PC-9 (cell line): ENCODE measurements at regions not wholly inside any gene's neighbourhood (a gene's known extent, or its start where the extent isn't known, plus 50 kb on each side); places are given as distances from the start of the nearest gene placed in this dataset.

ENCODE experiments used
- BruUV-seq: library from RNA; stranded (reverse); fragments of 400-500 nt; replicated peaks from 2 replicates; lab custom pipeline; 2021; lab: Mats Ljungman, UMichigan
- CTCF ChIA-PET: fragments of 300-600 bp; sonication (Branson Sonifier 250); formaldehyde crosslinking; loops from one replicate; lab custom pipeline; 2022; ENCODE audit warnings: antibody characterized with exemption; lab: Charles Lee
- POLR2A ChIA-PET: fragments of 300-600 bp; sonication (Branson Sonifier 250); formaldehyde crosslinking; loops from one replicate; lab custom pipeline; 2022; ENCODE audit warnings: antibody characterized with exemption; ENCODE audit not compliant: unreplicated experiment; lab: Charles Lee
- DNase-seq, 2 experiments: peaks; one replicate each; pipeline versions ENCODE4 v3.0.0 to v3.0.0-alpha.2; 2015 to 2022; ENCODE audit warnings: mixed read lengths in 1 of 2
- H2AFZ ChIP-seq: fragments of 200-600 bp; sonication (generic); 2 replicates; pipeline ENCODE4 v1.8.1; 2017; ENCODE audit warnings: antibody characterized with exemption
- H3F3A ChIP-seq: fragments of 200-600 bp; sonication (generic); 2 replicates; pipeline ENCODE4 v1.8.1; 2017; ENCODE audit warnings: antibody characterized with exemption, mild to moderate bottlenecking, low read depth; ENCODE audit not compliant: insufficient read depth
- H3K27ac ChIP-seq: fragments of 200-600 bp; sonication (generic); 2 replicates; pipeline ENCODE4 v1.6.1; 2016; ENCODE audit warnings: mixed run types
- H3K27me3 ChIP-seq: fragments of 200-600 bp; sonication (generic); 2 replicates; pipeline ENCODE4 v1.6.1; 2016; ENCODE audit warnings: low read depth, mixed run types; ENCODE audit not compliant: insufficient read depth
- H3K36me3 ChIP-seq: fragments of 200-600 bp; sonication (generic); 2 replicates; pipeline ENCODE4 v1.6.1; 2016; ENCODE audit warnings: low read depth, mixed run types
- H3K4me1 ChIP-seq: fragments of 200-600 bp; sonication (generic); replicated peaks from 2 replicates; pipeline ENCODE4 v1.6.1; 2016; ENCODE audit warnings: mixed run types; ENCODE audit not compliant: insufficient read depth
- H3K4me2 ChIP-seq: fragments of 200-600 bp; sonication (generic); 2 replicates; pipeline ENCODE4 v1.6.1; 2017; ENCODE audit warnings: mixed run types
- H3K4me3 ChIP-seq: fragments of 200-600 bp; sonication (generic); 2 replicates; pipeline ENCODE4 v1.6.1; 2016; ENCODE audit warnings: mixed run types
- H3K79me2 ChIP-seq: fragments of 200-600 bp; sonication (generic); 2 replicates; pipeline ENCODE4 v1.6.1; 2017; ENCODE audit warnings: low read depth, mixed run types
- H3K9me2 ChIP-seq: fragments of 200-600 bp; sonication (generic); 2 replicates; pipeline ENCODE4 v1.8.1; 2017; ENCODE audit warnings: mild to moderate bottlenecking; ENCODE audit not compliant: insufficient read depth
- H3K9me3 ChIP-seq: fragments of 200-600 bp; sonication (generic); 2 replicates; pipeline ENCODE4 v1.8.1; 2016; ENCODE audit warnings: low read depth; ENCODE audit not compliant: insufficient read depth
- H4K20me1 ChIP-seq: fragments of 200-600 bp; sonication (generic); 2 replicates; pipeline ENCODE4 v1.8.1; 2017; ENCODE audit not compliant: insufficient read depth
- EZH2 ChIP-seq: fragments of 200-600 bp; sonication (generic); IDR thresholded peaks from 2 replicates; pipeline ENCODE4 v1.8.0; 2017; ENCODE audit warnings: antibody characterized with exemption, low read depth
- intact Hi-C: fragments of 100-400 bp; cut with micrococcal nuclease; formaldehyde crosslinking; loops from one replicate; pipeline ENCODE4 v1.10.0; 2022; ENCODE audit not compliant: unreplicated experiment
- TF ChIP-seq, protein P1 (sequence below): fragments of 200-600 bp; sonication (generic); conservative IDR thresholded peaks from 2 replicates; pipeline ENCODE4 v1.6.1; 2017; ENCODE audit warnings: mixed run types, antibody characterized with exemption, mild to moderate bottlenecking, moderate library complexity

- CTCF ChIA-PET: no interaction called here
- Histone ChIP-seq H3K9me2 (no peaks in the 10 kb centered on the region), H3K4me1 (no peaks in the 10 kb centered on the region), H3K4me2 (no peak overlapping the region), H3K4me3 (no peak overlapping the region), H3K36me3 (no peaks in the 10 kb centered on the region), H4K20me1 (no peaks in the 10 kb centered on the region), H3K79me2 (no peaks in the 10 kb centered on the region), H3K9me3 (no peaks in the 10 kb centered on the region), H3F3A (no peaks in the 10 kb centered on the region), H3K27ac (no peak overlapping the region), H2AFZ (no peak overlapping the region), H3K27me3 (no peaks in the 10 kb centered on the region)
- BruUV-seq: no TSS peak
- no peak for TF ChIP-seq EZH2
- TF ChIP-seq, protein P1, sequence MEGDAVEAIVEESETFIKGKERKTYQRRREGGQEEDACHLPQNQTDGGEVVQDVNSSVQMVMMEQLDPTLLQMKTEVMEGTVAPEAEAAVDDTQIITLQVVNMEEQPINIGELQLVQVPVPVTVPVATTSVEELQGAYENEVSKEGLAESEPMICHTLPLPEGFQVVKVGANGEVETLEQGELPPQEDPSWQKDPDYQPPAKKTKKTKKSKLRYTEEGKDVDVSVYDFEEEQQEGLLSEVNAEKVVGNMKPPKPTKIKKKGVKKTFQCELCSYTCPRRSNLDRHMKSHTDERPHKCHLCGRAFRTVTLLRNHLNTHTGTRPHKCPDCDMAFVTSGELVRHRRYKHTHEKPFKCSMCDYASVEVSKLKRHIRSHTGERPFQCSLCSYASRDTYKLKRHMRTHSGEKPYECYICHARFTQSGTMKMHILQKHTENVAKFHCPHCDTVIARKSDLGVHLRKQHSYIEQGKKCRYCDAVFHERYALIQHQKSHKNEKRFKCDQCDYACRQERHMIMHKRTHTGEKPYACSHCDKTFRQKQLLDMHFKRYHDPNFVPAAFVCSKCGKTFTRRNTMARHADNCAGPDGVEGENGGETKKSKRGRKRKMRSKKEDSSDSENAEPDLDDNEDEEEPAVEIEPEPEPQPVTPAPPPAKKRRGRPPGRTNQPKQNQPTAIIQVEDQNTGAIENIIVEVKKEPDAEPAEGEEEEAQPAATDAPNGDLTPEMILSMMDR: no peak
- DNase-seq: no peak
- intact Hi-C loops: no loop called here
- POLR2A ChIA-PET: no interaction called here
Observed at GRCh38 chr2:155830817-155831579, 501.5 kb downstream of the NR4A2 start.

GRCh38 chr2:155830351-155830750, 502.2 kb downstream of the NR4A2 start:
- Histone ChIP-seq H3K27ac (no peak overlapping the region), H3K4me2 (no peak overlapping the region), H3K79me2 (no peaks in the 10 kb centered on the region), H2AFZ (no peak overlapping the region), H3K36me3 (no peaks in the 10 kb centered on the region), H3K4me3 (no peak overlapping the region), H3K9me2 (no peaks in the 10 kb centered on the region), H3K9me3 (no peaks in the 10 kb centered on the region), H3K27me3 (no peaks in the 10 kb centered on the region), H3K4me1 (no peaks in the 10 kb centered on the region), H4K20me1 (no peaks in the 10 kb centered on the region), H3F3A (no peaks in the 10 kb centered on the region)
- ChIA-PET POLR2A (no interaction called here), CTCF (no interaction called here)
- no TSS peak for BruUV-seq
- intact Hi-C loops: no loop called here
- no peak for DNase-seq
- TF ChIP-seq, protein P1: no peak
- TF ChIP-seq EZH2: no peak

GRCh38 chr2:155825876-155826275, 506.6 kb downstream of the NR4A2 start:
- H3K27me3 ChIP-seq: no peaks in the 10 kb centered on the region
- H2AFZ ChIP-seq: no peak overlapping the region
- H3K36me3 ChIP-seq: no peaks in the 10 kb centered on the region
- H3K9me3 ChIP-seq: no peaks in the 10 kb centered on the region
- CTCF ChIA-PET: no interaction called here
- H3K4me1 ChIP-seq: no peaks in the 10 kb centered on the region
- no peak for TF ChIP-seq EZH2
- TF ChIP-seq, protein P1: no peak
- no peak for DNase-seq
- H3K4me2 ChIP-seq: no peak overlapping the region
- POLR2A ChIA-PET: no interaction called here
- no TSS peak for BruUV-seq
- intact Hi-C loops: no loop called here
- H3K27ac ChIP-seq: no peak overlapping the region
- H3K79me2 ChIP-seq: no peaks in the 10 kb centered on the region
- no peaks in the 10 kb centered on the region for H3K9me2 ChIP-seq
- H3K4me3 ChIP-seq: no peak overlapping the region
- no peaks in the 10 kb centered on the region for H3F3A ChIP-seq
- no peaks in the 10 kb centered on the region for H4K20me1 ChIP-seq
